HepG2 (cell line): ENCODE measurements at regions not wholly inside any gene's neighbourhood (a gene's known extent, or its start where the extent isn't known, plus 50 kb on each side); places are given as distances from the start of the nearest gene placed in this dataset.

Source experiments
- ELF3 ChIP-seq: IDR thresholded peaks from 2 replicates; pipeline ENCODE4 v1.6.1; 2016; ENCODE audit warnings: missing genetic modification reagents, missing compliant biosample characterization
- FOXO1 ChIP-seq: sonication (generic); formaldehyde crosslinking; IDR thresholded peaks from 2 replicates; pipeline ENCODE4 v1.4.0; 2020; ENCODE audit warnings: missing genetic modification reagents
- SRSF9 ChIP-seq: fragments of 200-400 bp; formaldehyde crosslinking; IDR thresholded peaks from 2 replicates; pipeline ENCODE4 v1.6.1; 2018; ENCODE audit warnings: borderline replicate concordance, mild to moderate bottlenecking, low read depth, low read length; ENCODE audit not compliant: insufficient read depth, poor library complexity, severe bottlenecking
- TF ChIP-seq, protein P1 (sequence below): sonication (generic); formaldehyde crosslinking; IDR thresholded peaks from 2 replicates; pipeline ENCODE4 v1.5.0; 2020; ENCODE audit warnings: missing genetic modification reagents, mild to moderate bottlenecking, borderline replicate concordance
- TF ChIP-seq, protein P2 (sequence below): sonication (generic); formaldehyde crosslinking; IDR thresholded peaks from 2 replicates; pipeline ENCODE4 v1.4.0; 2020; ENCODE audit warnings: missing genetic modification reagents
- TF ChIP-seq, protein P3 (sequence below): sonication (generic); formaldehyde crosslinking; IDR thresholded peaks from 2 replicates; pipeline ENCODE4 v1.4.0; 2020; ENCODE audit warnings: missing genetic modification reagents, mild to moderate bottlenecking, borderline replicate concordance
- TF ChIP-seq, protein P4 (sequence below): sonication (generic); formaldehyde crosslinking; IDR thresholded peaks from 2 replicates; pipeline ENCODE4 v1.4.0; 2020; ENCODE audit warnings: missing genetic modification reagents
- TF ChIP-seq, protein P5 (sequence below), 2 experiments: sonication (generic) in 1 of 2; formaldehyde crosslinking in 1 of 2; IDR thresholded peaks; 2 replicates each; pipeline versions ENCODE4 v1.4.0 to v1.6.1; 2018 to 2020; ENCODE audit warnings: missing genetic modification reagents in 2 of 2, borderline replicate concordance in 1 of 2, low read depth in 1 of 2, mild to moderate bottlenecking in 1 of 2, missing biosample characterization in 1 of 2
- TF ChIP-seq, protein P6 (sequence below): sonication (generic); formaldehyde crosslinking; IDR thresholded peaks from 2 replicates; pipeline ENCODE4 v1.4.0; 2020; ENCODE audit warnings: missing genetic modification reagents, mild to moderate bottlenecking, borderline replicate concordance

DNA sequence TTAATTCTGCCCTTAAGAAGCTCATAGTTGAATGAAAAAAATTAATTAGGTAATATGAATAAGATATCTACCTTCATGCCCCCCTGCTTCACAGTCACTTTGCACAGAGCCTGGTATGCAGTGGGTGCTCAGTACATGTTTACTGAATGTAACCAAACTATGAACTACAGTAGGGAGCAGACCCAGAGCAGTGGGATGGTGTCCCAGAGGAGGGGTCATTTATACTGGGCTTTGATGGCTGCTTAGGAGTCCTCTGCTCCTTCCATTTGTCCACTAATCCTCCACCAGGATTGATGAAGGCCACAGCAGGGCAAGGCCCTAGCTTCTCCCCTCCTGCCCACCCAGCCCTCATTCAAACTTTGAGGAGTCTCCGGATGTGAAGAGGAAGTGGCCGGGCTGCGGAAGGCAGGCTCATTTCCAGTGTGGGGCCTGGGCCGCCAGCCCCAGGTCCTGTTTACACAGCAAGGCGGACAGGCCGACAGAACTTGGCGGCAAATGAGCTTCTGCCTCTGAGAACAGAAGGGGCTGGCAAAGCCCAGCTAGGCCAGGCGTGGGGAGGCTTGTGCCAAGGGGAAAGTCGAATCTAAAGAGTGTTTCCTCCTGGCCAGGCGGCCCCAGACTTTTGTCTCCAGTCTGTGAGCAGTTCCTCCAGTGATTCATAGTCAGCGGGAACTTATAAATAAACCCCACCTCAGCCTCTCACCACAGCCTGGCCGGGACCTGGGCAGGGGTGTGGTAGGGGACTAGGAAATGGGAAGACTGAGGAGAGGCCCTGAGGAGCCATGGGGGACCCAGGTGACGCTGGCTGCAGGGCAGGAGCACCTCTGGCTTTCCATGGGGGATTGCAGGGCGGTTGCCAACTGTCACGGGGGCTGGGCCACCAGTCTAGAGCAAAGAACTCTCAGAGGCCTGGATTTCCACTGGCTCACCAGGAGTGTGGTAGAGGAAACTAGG is 51.6 kb upstream of the LCTL start (continued):
- TF ChIP-seq, protein P1, sequence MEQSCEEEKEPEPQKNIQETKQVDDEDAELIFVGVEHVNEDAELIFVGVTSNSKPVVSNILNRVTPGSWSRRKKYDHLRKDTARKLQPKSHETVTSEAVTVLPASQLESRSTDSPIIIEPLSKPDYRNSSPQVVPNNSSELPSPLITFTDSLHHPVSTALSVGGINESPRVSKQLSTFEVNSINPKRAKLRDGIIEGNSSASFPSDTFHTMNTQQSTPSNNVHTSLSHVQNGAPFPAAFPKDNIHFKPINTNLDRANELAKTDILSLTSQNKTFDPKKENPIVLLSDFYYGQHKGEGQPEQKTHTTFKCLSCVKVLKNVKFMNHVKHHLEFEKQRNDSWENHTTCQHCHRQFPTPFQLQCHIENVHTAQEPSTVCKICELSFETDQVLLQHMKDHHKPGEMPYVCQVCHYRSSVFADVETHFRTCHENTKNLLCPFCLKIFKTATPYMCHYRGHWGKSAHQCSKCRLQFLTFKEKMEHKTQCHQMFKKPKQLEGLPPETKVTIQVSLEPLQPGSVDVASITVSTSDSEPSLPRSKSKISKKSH (CRISPR knock-in tag) = 0 out of 2 replicates have a peak, but pooled peaks have one; percentile 32
- TF ChIP-seq, protein P2, sequence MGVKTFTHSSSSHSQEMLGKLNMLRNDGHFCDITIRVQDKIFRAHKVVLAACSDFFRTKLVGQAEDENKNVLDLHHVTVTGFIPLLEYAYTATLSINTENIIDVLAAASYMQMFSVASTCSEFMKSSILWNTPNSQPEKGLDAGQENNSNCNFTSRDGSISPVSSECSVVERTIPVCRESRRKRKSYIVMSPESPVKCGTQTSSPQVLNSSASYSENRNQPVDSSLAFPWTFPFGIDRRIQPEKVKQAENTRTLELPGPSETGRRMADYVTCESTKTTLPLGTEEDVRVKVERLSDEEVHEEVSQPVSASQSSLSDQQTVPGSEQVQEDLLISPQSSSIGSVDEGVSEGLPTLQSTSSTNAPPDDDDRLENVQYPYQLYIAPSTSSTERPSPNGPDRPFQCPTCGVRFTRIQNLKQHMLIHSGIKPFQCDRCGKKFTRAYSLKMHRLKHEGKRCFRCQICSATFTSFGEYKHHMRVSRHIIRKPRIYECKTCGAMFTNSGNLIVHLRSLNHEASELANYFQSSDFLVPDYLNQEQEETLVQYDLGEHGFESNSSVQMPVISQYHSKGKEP (CRISPR knock-in tag) = no peak
- TF ChIP-seq, protein P3, sequence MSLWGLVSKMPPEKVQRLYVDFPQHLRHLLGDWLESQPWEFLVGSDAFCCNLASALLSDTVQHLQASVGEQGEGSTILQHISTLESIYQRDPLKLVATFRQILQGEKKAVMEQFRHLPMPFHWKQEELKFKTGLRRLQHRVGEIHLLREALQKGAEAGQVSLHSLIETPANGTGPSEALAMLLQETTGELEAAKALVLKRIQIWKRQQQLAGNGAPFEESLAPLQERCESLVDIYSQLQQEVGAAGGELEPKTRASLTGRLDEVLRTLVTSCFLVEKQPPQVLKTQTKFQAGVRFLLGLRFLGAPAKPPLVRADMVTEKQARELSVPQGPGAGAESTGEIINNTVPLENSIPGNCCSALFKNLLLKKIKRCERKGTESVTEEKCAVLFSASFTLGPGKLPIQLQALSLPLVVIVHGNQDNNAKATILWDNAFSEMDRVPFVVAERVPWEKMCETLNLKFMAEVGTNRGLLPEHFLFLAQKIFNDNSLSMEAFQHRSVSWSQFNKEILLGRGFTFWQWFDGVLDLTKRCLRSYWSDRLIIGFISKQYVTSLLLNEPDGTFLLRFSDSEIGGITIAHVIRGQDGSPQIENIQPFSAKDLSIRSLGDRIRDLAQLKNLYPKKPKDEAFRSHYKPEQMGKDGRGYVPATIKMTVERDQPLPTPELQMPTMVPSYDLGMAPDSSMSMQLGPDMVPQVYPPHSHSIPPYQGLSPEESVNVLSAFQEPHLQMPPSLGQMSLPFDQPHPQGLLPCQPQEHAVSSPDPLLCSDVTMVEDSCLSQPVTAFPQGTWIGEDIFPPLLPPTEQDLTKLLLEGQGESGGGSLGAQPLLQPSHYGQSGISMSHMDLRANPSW = no peak
- TF ChIP-seq SRSF9 (no peak), FOXO1 (CRISPR knock-in tag) (no peak), ELF3 (peak; percentile 72; the same call in 1 of the 2 replicates)
- TF ChIP-seq, protein P4, sequence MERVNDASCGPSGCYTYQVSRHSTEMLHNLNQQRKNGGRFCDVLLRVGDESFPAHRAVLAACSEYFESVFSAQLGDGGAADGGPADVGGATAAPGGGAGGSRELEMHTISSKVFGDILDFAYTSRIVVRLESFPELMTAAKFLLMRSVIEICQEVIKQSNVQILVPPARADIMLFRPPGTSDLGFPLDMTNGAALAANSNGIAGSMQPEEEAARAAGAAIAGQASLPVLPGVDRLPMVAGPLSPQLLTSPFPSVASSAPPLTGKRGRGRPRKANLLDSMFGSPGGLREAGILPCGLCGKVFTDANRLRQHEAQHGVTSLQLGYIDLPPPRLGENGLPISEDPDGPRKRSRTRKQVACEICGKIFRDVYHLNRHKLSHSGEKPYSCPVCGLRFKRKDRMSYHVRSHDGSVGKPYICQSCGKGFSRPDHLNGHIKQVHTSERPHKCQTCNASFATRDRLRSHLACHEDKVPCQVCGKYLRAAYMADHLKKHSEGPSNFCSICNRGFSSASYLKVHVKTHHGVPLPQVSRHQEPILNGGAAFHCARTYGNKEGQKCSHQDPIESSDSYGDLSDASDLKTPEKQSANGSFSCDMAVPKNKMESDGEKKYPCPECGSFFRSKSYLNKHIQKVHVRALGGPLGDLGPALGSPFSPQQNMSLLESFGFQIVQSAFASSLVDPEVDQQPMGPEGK (CRISPR knock-in tag) = peak; percentile 64
- TF ChIP-seq, protein P5, sequence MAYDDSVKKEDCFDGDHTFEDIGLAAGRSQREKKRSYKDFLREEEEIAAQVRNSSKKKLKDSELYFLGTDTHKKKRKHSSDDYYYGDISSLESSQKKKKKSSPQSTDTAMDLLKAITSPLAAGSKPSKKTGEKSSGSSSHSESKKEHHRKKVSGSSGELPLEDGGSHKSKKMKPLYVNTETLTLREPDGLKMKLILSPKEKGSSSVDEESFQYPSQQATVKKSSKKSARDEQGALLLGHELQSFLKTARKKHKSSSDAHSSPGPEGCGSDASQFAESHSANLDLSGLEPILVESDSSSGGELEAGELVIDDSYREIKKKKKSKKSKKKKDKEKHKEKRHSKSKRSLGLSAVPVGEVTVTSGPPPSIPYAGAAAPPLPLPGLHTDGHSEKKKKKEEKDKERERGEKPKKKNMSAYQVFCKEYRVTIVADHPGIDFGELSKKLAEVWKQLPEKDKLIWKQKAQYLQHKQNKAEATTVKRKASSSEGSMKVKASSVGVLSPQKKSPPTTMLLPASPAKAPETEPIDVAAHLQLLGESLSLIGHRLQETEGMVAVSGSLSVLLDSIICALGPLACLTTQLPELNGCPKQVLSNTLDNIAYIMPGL (CRISPR knock-in tag; IDR thresholded peaks at IDR 0.05; ENCODE audit: borderline replicate concordance in 1 of 2, low read depth in 1 of 2) = no peak
- TF ChIP-seq, protein P6, sequence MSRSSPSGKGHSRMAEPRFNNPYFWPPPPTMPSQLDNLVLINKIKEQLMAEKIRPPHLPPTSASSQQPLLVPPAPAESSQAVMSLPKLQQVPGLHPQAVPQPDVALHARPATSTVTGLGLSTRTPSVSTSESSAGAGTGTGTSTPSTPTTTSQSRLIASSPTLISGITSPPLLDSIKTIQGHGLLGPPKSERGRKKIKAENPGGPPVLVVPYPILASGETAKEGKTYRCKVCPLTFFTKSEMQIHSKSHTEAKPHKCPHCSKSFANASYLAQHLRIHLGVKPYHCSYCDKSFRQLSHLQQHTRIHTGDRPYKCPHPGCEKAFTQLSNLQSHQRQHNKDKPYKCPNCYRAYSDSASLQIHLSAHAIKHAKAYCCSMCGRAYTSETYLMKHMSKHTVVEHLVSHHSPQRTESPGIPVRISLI (CRISPR knock-in tag) = no peak
- TF ChIP-seq, all 625 proteins: peak for 33
